GM12891 (cell line): ENCODE measurements at regions not wholly inside any gene's neighbourhood (a gene's known extent, or its start where the extent isn't known, plus 50 kb on each side); places are given as distances from the start of the nearest gene placed in this dataset.

Source experiments
- DNase-seq: peaks from one replicate; pipeline ENCODE4 v3.0.0; 2011; ENCODE audit warnings: low spot score; ENCODE audit not compliant: insufficient read length
- FAIRE-seq: peaks from 2 replicates; lab custom pipeline; 2011; peaks lifted over from hg19 to GRCh38; lab: Jason Lieb, UNC
- PAX5 ChIP-seq: IDR thresholded peaks from 2 replicates; pipeline ENCODE4 v1.6.1; 2011; ENCODE audit warnings: low read length, moderate library complexity, mild to moderate bottlenecking; ENCODE audit not compliant: insufficient read depth, severe bottlenecking
- POLR2A ChIP-seq: IDR thresholded peaks from 2 replicates; pipeline ENCODE4 v1.6.1; 2011; ENCODE audit warnings: low read depth, low read length, control low read depth
- POLR2AphosphoS5 ChIP-seq: IDR thresholded peaks from 2 replicates; pipeline ENCODE4 v1.6.1; 2011; ENCODE audit warnings: low read depth, low read length, control low read depth
- POU2F2 ChIP-seq: IDR thresholded peaks from 2 replicates; pipeline ENCODE4 v1.6.1; 2011; ENCODE audit warnings: low read depth, mild to moderate bottlenecking, control low read depth, low read length, moderate library complexity
- SPI1 ChIP-seq: IDR thresholded peaks from 2 replicates; pipeline ENCODE4 v1.6.1; 2011; ENCODE audit warnings: low read depth, low read length, control low read depth
- TAF1 ChIP-seq: IDR thresholded peaks from 2 replicates; pipeline ENCODE4 v1.6.1; 2011; ENCODE audit warnings: low read depth, low read length, control low read depth

DNA sequence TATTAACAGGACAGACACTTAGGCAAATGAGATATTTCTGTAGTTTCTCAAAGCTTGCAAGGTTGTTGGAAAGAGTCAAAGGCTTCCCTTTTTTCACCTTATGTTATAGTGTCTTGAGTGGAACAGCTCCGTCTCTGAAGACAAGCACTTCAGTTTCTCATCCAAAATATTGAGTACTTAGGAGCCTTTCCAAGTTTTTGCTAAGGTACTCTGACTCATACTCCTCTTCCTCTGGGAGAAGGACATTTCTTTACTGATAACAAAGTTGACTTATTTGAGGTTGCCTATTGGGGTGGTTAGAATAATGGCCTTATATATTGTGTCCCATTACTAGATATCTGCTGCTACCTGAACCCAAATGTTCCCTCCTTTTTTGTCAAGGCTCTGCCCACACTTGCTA is 869.6 kb downstream of the MAT2B start:
- DNase-seq, result no peak
- FAIRE-seq, result no peak
- no peak for TF ChIP-seq TAF1
- TF ChIP-seq POLR2AphosphoS5, result no peak
- no peak for TF ChIP-seq SPI1
- no peak for TF ChIP-seq PAX5
- TF ChIP-seq POU2F2, result no peak
- no peak for TF ChIP-seq POLR2A

DNA sequence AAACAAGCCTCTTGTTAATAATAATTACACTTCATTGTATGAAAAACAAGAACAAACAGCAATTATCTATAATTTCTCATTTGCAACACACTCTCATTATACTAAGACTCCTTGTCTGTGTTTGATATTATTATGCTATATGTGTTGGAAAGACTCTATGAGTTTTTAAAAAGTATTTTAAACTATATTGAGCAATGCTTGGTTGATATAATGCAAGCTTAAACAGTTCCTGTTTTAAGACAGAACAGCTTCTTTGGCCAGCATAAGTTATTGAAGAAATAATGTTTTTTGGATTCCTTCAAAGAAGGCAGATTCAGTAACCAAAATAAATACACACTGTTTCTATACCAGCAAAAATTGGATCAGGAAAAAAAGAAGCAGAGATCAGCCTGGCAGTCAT is 871.4 kb downstream of the MAT2B start:
- TF ChIP-seq POLR2A (no peak), POU2F2 (no peak), POLR2AphosphoS5 (no peak), TAF1 (no peak), PAX5 (no peak), SPI1 (no peak)
- FAIRE-seq (no peak), DNase-seq (no peak)

DNA sequence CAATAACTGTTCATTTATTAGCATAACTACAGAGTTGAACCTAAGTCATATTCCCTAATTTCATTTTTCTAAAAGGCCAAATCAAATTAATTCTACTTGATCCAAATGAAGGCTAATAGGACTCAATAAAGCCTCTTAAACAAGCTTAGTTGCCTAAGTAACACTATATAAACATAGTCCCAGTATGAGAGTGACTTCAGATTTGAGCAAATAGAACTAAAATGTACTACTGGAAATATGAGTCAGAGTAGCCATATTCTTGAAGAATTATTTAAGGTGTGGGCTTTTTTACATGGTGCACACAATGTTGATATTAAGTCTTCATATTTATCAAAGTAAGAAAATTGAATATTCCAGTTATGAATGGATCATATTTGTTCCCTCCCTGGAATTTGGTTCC is 872.3 kb downstream of the MAT2B start:
- DNase-seq (no peak), FAIRE-seq (no peak)
- TF ChIP-seq TAF1 (no peak), POLR2A (no peak), POLR2AphosphoS5 (no peak), POU2F2 (no peak), SPI1 (no peak), PAX5 (no peak)

DNA sequence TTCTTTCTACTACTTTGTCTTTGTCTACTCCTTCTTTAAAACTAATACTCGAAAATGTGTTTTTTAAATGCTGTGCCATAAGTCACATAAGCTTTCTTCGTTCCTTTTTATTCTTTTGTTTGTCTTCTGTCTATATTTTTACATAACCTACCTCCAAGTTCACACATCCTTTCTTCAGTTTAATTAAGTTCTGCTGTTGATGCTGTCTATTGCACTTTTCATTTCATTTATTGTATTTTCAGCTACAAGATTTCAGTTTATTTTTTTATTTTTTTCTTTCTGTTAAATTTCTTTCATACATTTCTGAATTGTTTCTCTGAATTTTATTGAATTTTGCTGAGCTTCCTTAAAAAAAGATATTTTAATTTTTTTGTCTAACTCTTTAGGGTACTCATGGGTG is 878.2 kb downstream of the MAT2B start:
- TF ChIP-seq POLR2A, result no peak
- no peak for TF ChIP-seq PAX5
- TF ChIP-seq TAF1, result no peak
- TF ChIP-seq SPI1, result no peak
- no peak for TF ChIP-seq POU2F2
- TF ChIP-seq POLR2AphosphoS5, result no peak
- no peak for DNase-seq
- FAIRE-seq, result no peak

DNA sequence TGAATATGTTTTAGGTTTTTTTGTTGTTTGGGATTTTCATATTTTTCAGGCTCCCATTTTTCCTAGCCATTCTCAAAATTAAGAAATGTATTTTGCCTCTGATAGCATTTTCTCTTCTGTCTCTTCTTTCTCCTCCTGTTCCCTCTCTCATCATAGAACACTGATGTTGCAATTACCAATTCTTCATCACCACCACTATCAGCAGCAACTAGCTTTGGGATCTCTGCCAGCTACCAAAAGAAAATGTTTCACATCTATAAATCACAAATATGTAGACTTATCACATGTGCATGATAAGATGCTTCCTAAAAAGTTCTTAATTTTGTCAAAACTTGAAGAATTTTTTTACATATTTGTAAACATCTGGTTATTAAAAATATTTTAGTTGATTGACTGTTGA is 887.1 kb downstream of the MAT2B start:
- no peak for TF ChIP-seq POLR2A
- no peak for TF ChIP-seq TAF1
- TF ChIP-seq POU2F2, result no peak
- TF ChIP-seq POLR2AphosphoS5, result no peak
- no peak for TF ChIP-seq PAX5
- no peak for TF ChIP-seq SPI1
- FAIRE-seq (no peak), DNase-seq (no peak)

DNA sequence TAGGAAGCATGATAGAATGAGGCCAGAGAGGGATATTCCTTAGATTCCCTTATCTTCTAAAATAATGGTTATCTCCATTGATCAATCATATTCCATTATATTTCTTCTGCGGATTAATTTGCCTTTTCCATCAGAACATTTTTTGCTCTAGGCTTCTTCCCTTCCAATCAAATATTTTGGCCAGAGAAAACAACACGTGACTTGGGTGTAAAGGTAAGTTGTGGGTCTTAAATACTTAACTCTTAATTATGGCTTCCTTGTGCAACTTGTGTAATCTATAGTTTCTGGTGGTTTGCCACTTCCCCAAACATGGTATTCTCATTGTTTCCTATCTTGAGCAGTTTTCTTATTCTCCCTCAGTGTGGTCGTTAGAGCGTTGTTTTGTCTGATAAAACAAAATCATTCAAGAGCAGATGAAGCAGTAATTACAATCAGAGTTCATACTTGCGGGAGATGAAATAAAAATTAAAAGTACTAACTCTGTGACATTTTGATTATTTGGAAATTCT is 889.3 kb downstream of the MAT2B start:
- no peak for FAIRE-seq
- no peak for DNase-seq
- TF ChIP-seq POU2F2, result no peak
- no peak for TF ChIP-seq TAF1
- TF ChIP-seq POLR2A, result no peak
- no peak for TF ChIP-seq POLR2AphosphoS5
- TF ChIP-seq SPI1, result no peak
- TF ChIP-seq PAX5, result no peak

DNA sequence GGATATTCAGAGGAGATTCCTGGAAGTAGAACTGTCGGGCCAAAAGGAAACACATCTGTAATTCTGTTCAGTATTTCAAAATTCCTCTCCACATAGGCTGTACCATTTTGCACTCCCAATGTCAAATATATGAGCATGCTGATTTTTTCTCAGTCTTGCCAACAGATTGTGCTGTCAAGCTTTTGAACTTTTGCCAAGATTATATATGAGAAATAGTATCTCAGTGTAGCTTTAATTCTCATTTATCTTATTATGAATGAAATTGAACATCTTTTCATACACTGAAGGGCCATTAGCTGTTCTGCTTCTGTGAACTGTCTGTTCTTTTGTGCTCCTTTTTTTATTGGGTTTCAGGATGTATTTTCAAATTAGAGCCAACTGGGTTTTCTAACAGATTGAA is 907.1 kb downstream of the MAT2B start:
- DNase-seq (no peak), FAIRE-seq (no peak)
- TF ChIP-seq TAF1 (no peak), POU2F2 (no peak), SPI1 (no peak), POLR2A (no peak), POLR2AphosphoS5 (no peak), PAX5 (no peak)

DNA sequence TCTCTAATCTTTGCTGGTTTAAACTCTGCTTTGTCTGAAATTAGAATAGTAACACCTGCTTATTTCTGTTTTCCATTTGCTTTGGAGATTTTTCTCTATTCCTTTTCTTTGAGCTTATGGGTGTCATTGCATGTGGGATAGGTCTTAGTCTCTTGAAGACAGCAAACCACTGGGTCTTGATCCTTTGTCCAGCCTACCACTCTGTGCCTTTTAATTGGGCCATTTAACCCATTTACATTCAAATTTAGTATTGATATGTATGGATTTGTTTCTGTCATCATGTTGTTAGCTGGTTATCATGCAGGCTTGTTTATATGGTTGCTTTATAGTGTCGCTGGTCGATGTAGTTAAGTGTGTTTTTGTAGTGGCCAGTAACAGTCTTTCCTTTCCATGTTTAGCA is 914.7 kb downstream of the MAT2B start:
- TF ChIP-seq POLR2A (no peak), TAF1 (no peak), POLR2AphosphoS5 (no peak), PAX5 (no peak), SPI1 (no peak), POU2F2 (no peak)
- DNase-seq (no peak), FAIRE-seq (no peak)

DNA sequence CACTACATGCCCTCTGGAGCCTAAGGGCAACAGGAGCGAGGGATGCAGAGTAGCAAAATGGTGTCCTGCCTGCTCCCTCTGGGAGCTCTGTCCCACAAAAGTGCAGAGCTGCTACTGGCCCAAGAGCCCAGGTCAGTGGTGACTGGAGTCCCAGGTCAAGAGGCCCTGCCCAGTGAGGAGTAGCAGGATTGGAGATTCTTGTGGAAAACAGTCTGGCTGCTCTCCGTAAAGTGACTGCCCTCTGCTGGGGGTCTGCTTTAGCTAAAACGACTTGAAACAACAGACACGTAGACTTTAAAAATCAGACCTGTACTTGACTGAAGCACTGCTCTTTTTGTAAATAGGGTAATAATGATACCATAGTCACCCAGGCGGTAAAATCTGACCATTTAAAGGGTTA is 917.0 kb downstream of the MAT2B start:
- DNase-seq, result no peak
- no peak for FAIRE-seq
- no peak for TF ChIP-seq TAF1
- TF ChIP-seq POU2F2, result no peak
- no peak for TF ChIP-seq POLR2A

DNA sequence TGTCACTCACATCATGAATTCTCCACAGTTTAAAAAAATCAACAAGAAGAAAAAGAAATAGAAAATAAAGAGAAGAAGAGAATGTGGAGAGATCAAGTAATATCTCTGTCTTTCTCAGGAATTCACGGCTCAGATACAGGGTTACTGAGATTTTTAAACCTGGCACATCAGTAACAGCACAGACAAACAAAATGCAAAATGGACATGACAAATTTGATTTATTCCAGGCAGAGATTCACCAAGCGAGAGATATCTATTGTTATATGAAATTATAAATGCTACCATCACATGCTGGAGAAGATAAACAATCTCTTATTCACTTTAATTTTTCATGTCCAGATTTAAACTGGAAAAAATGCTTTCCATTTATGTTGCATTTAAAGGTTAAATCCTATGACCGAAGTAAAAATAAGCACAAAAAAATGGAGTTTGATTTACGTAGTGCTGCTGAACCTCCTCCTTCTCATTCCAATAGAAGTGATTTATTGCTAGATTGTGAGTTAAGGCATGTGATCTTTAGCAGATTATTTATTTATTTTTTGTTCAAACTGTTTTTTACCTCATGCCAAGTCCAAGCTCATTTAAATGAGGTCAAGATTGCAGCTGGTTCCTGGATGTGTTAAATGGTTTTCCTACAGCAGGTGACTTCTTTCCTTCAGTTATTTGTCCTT is 926.4 kb downstream of the MAT2B start:
- DNase-seq (no peak), FAIRE-seq (no peak)
- TF ChIP-seq SPI1, result no peak
- no peak for TF ChIP-seq PAX5
- no peak for TF ChIP-seq POLR2AphosphoS5
- no peak for TF ChIP-seq POU2F2
- TF ChIP-seq TAF1, result no peak
- no peak for TF ChIP-seq POLR2A
